ENCODE measurements at regions not wholly inside any gene's neighbourhood (a gene's known extent, or its start where the extent isn't known, plus 50 kb on each side); places are given as distances from the start of the nearest gene placed in this dataset.
A peak's percentile ranks its signal among the peaks of the same experiment; 100 is the strongest.
"Not testable (repeated sequence)": the region's sequence is repeated elsewhere in the genome, so short reads cannot be mapped to it uniquely, and the experiment has no call there.

DNA sequence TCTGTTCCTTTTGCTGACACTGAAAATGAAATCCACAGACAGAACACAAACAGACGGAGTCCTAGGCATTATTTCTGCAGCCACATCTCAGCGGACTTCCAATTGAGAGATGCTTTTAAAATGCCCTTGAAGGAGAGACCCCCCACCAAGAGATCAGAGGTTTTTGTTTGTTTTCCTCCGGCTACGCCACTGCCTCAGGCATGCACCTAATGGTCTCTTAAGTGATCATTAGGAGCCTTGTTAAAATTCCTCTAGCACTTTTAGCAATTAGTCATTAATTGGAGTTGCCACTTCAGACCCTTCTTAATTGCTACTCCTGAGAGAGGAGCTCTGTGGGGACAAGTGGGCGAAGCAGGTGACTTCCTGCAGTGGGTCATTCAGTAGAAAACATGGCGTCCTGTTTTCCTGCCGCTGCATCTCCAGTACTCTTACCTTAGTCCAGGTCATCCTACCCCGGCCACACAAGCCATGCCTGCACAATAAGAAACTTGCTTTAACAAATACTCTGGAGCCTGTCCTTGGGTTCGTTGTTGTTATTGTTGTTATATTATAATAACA lies 257.7 kb upstream of the CHAC2 start (continued):
- TF ChIP-seq, protein P1, sequence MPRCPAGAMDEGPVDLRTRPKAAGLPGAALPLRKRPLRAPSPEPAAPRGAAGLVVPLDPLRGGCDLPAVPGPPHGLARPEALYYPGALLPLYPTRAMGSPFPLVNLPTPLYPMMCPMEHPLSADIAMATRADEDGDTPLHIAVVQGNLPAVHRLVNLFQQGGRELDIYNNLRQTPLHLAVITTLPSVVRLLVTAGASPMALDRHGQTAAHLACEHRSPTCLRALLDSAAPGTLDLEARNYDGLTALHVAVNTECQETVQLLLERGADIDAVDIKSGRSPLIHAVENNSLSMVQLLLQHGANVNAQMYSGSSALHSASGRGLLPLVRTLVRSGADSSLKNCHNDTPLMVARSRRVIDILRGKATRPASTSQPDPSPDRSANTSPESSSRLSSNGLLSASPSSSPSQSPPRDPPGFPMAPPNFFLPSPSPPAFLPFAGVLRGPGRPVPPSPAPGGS (IDR thresholded peaks at IDR 0.05): no peak
- TF ChIP-seq RNF2 (IDR thresholded peaks at IDR 0.05; ENCODE audit: borderline replicate concordance, low read depth): no peak
- no peak for TF ChIP-seq HOXB13 (CRISPR knock-in tag; IDR thresholded peaks at IDR 0.05; ENCODE audit: low read depth)
- TF ChIP-seq, protein P2, sequence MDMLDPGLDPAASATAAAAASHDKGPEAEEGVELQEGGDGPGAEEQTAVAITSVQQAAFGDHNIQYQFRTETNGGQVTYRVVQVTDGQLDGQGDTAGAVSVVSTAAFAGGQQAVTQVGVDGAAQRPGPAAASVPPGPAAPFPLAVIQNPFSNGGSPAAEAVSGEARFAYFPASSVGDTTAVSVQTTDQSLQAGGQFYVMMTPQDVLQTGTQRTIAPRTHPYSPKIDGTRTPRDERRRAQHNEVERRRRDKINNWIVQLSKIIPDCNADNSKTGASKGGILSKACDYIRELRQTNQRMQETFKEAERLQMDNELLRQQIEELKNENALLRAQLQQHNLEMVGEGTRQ (IDR thresholded peaks at IDR 0.05): no peak

DNA sequence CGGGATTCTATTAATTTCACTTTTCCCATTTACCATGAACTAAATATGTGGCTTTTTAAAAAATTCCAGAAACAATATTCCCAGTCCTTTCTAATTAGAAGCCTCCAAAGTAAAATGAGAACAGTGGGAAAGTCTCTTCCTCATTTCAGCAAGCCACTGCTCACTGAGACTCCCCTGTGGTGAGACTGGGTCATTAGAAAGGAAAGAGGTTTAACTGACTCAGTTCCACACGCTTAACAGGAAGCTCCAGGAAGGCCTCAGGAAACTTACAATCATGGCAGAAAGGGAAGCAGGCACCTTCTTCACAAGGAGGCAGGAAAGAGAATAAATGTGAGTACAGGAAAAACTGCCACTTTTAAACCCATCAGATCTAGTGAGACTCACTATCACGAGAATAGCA lies 258.9 kb upstream of the CHAC2 start:
- TF ChIP-seq POLR2A (IDR thresholded peaks at IDR 0.05; ENCODE audit: low read length) (no peak), CBX2 (IDR thresholded peaks at IDR 0.05; ENCODE audit: borderline replicate concordance, low read depth) (no peak), CBX8 (IDR thresholded peaks at IDR 0.05) (no peak), SREBF2 (IDR thresholded peaks at IDR 0.05) (no peak), MAFK (IDR thresholded peaks at IDR 0.05; ENCODE audit: partially characterized antibody) (no peak), FOSB (CRISPR knock-in tag; IDR thresholded peaks at IDR 0.05) (no peak), HOXB13 (CRISPR knock-in tag; IDR thresholded peaks at IDR 0.05; ENCODE audit: low read depth) (no peak), GATA3 (IDR thresholded peaks at IDR 0.05; ENCODE audit: borderline replicate concordance) (no peak), ZSCAN20 (CRISPR knock-in tag; IDR thresholded peaks at IDR 0.05) (no peak), CHD2 (IDR thresholded peaks at IDR 0.05; ENCODE audit: low read length, partially characterized antibody) (no peak), JUNB (IDR thresholded peaks at IDR 0.05) (no peak), ZNF302 (CRISPR knock-in tag; IDR thresholded peaks at IDR 0.05) (no peak), ESRRA (IDR thresholded peaks at IDR 0.05; ENCODE audit: borderline replicate concordance, low read length) (no peak), CHD4 (IDR thresholded peaks at IDR 0.05; ENCODE audit: borderline replicate concordance) (no peak)
- TF ChIP-seq, protein P3, sequence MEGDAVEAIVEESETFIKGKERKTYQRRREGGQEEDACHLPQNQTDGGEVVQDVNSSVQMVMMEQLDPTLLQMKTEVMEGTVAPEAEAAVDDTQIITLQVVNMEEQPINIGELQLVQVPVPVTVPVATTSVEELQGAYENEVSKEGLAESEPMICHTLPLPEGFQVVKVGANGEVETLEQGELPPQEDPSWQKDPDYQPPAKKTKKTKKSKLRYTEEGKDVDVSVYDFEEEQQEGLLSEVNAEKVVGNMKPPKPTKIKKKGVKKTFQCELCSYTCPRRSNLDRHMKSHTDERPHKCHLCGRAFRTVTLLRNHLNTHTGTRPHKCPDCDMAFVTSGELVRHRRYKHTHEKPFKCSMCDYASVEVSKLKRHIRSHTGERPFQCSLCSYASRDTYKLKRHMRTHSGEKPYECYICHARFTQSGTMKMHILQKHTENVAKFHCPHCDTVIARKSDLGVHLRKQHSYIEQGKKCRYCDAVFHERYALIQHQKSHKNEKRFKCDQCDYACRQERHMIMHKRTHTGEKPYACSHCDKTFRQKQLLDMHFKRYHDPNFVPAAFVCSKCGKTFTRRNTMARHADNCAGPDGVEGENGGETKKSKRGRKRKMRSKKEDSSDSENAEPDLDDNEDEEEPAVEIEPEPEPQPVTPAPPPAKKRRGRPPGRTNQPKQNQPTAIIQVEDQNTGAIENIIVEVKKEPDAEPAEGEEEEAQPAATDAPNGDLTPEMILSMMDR (IDR thresholded peaks at IDR 0.05): no peak
- TF ChIP-seq, protein P4, sequence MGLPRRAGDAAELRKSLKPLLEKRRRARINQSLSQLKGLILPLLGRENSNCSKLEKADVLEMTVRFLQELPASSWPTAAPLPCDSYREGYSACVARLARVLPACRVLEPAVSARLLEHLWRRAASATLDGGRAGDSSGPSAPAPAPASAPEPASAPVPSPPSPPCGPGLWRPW (IDR thresholded peaks at IDR 0.05): no peak
- TF ChIP-seq, protein P5, sequence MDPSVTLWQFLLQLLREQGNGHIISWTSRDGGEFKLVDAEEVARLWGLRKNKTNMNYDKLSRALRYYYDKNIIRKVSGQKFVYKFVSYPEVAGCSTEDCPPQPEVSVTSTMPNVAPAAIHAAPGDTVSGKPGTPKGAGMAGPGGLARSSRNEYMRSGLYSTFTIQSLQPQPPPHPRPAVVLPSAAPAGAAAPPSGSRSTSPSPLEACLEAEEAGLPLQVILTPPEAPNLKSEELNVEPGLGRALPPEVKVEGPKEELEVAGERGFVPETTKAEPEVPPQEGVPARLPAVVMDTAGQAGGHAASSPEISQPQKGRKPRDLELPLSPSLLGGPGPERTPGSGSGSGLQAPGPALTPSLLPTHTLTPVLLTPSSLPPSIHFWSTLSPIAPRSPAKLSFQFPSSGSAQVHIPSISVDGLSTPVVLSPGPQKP (IDR thresholded peaks at IDR 0.05; ENCODE audit: low read depth, low read length): no peak
- TF ChIP-seq, protein P6, sequence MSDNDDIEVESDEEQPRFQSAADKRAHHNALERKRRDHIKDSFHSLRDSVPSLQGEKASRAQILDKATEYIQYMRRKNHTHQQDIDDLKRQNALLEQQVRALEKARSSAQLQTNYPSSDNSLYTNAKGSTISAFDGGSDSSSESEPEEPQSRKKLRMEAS (IDR thresholded peaks at IDR 0.05): no peak
- TF ChIP-seq, protein P2 (IDR thresholded peaks at IDR 0.05): no peak
- peak in 1 of 2 experiments; percentile 13 for DNase-seq (ENCODE audit: low read depth in 1 of 2, low spot score in 1 of 2)
- no peak overlapping the region for H3K4me3 ChIP-seq
- ChIA-PET POLR2A (no interaction called here), CTCF (no interaction called here)
- H3K4me2 ChIP-seq: no peak overlapping the region
- ATAC-seq: peak in 1 of 2 experiments; percentile 37; a peak in 1 of 6 replicates
- WGBS (ENCODE audit: missing lambda C conversion rate): 46% methylated on average over 3 of the region's 3 CpGs
- no peaks in the 10 kb centered on the region for H3K9me3 ChIP-seq
- FAIRE-seq: no peak
- no peaks in the 10 kb centered on the region for H3K4me1 ChIP-seq
- H3K27ac ChIP-seq: no peak overlapping the region

DNA sequence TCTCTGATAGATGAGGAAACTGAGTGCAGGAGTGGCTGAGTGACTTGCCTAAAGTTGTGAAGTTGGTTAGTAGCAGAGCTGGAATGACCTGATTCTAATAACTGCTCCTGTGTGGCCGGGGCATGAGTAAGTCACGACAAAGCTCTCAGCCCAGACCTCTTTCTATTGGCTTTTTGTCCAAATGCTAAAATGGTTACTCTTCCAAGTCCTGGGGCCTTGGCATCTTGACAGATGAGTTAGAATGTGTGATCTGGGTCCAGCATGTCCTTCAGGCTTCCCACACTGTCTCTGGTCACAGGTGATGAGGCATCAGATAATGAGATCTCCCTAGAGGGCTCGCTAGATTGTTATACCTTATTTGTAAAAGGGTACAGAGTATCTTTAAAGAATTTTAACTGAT lies 260.5 kb upstream of the CHAC2 start:
- CTCF ChIA-PET; H3K4me2 ChIP-seq; H3K4me3 ChIP-seq; POLR2A ChIA-PET; H3K4me1 ChIP-seq; FAIRE-seq; H3K9me3 ChIP-seq; H3K27ac ChIP-seq; ATAC-seq; DNase-seq (ENCODE audit: low read depth in 1 of 2, low spot score in 1 of 2): not testable (repeated sequence)
- WGBS (ENCODE audit: missing lambda C conversion rate): 23% methylated on average over 3 of the region's 3 CpGs

All from A549 (cell line).